ENCODE measurements at regions not wholly inside any gene's neighbourhood (a gene's known extent, or its start where the extent isn't known, plus 50 kb on each side); places are given as distances from the start of the nearest gene placed in this dataset.
"Not testable (repeated sequence)": the region's sequence is repeated elsewhere in the genome, so short reads cannot be mapped to it uniquely, and the experiment has no call there.

DNA sequence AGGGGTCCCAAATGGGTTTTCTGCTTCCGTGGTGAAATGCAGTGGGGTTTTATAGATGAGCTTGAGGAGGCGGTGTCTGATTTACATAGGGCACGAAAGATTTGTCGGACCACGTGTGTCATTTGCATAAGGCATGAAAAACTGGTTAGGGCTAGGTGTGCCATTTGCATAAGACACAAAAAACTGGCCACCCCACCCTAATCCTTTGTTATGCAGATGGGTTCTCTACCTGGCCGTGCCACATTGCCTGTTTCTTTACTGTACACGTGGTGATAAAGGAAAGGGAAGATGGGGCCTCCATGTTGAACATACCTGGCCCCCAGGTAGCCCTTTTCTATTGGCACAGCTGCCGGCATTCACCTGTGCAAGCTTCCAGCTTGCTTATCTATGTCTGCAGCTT lies 57.6 kb upstream of the OLIG2 start:
- TF ChIP-seq, protein P1, sequence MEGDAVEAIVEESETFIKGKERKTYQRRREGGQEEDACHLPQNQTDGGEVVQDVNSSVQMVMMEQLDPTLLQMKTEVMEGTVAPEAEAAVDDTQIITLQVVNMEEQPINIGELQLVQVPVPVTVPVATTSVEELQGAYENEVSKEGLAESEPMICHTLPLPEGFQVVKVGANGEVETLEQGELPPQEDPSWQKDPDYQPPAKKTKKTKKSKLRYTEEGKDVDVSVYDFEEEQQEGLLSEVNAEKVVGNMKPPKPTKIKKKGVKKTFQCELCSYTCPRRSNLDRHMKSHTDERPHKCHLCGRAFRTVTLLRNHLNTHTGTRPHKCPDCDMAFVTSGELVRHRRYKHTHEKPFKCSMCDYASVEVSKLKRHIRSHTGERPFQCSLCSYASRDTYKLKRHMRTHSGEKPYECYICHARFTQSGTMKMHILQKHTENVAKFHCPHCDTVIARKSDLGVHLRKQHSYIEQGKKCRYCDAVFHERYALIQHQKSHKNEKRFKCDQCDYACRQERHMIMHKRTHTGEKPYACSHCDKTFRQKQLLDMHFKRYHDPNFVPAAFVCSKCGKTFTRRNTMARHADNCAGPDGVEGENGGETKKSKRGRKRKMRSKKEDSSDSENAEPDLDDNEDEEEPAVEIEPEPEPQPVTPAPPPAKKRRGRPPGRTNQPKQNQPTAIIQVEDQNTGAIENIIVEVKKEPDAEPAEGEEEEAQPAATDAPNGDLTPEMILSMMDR (IDR thresholded peaks at IDR 0.05 in 2 of 3, conservative IDR thresholded peaks at IDR 0.05 in 1 of 3; ENCODE audit: borderline replicate concordance in 1 of 3, insufficient read depth in 1 of 3, low read depth in 2 of 3, low read length in 2 of 3), result not testable (repeated sequence)
- TF ChIP-seq SP1 (IDR thresholded peaks at IDR 0.05; ENCODE audit: low read depth); ZNF274 (IDR thresholded peaks at IDR 0.05; ENCODE audit: low read depth, low read length); YY1 (IDR thresholded peaks at IDR 0.05; ENCODE audit: extremely low read depth, insufficient replicate concordance, low read depth, low read length); POLR2A (IDR thresholded peaks at IDR 0.05; ENCODE audit: borderline replicate concordance, extremely low read depth, insufficient read depth, insufficient read length); POLR2AphosphoS5 (IDR thresholded peaks at IDR 0.05; ENCODE audit: low read depth, low read length); EZH2 (IDR thresholded peaks at IDR 0.05); CBX3 (IDR thresholded peaks at IDR 0.05; ENCODE audit: low read depth); ZFX (IDR thresholded peaks at IDR 0.05); SIN3A (IDR thresholded peaks at IDR 0.05; ENCODE audit: low read depth); RAD21 (IDR thresholded peaks at IDR 0.05; ENCODE audit: low read depth): not testable (repeated sequence)

All from HCT116 (cell line).